NCI-H2029 (cell line): ENCODE measurements at regions not wholly inside any gene's neighbourhood (a gene's known extent, or its start where the extent isn't known, plus 50 kb on each side); places are given as distances from the start of the nearest gene placed in this dataset.

Experiments
- DNase-seq: peaks from one replicate; lab custom pipeline; 2025; lab: John Stamatoyannopoulos, UW

DNA sequence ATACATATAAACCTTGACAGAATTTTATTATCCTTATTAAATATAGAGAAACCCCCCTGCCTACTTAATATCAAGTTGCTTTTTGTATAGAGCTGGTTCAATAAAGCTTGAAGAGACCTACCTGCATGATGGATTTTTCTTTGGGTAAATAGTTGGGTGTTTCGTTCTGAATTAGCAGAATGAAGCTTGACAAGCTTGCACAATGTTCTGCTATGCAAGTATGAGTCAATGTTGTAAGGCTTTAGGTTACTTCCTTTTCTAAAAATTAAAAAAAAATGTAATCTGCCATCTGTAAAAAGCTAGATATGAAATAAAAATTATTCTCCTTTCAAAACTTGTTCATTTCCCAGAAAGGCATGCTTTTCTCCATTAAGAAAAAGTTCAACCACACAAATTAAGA is 1662.6 kb upstream of the SEL1L start:
- no peak for DNase-seq

DNA sequence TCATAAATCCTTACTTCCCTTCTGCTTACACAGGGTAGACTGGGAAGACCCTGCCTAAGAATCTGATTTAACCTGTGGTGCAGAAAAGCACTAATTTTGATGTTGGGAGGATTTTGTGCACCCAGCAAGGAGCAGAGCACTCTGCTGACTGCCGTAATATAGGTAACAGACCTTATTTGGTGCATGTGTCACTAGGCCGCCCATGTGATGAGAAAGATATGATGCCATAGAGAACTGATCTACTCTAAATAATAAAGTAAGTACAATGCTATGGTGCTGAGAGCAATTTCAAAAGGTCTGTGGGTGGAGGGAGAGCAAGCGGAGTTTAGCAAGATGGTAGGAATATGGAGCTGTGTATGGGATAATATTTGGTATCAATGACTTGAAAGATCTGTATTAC is 1663.6 kb upstream of the SEL1L start:
- no peak for DNase-seq

DNA sequence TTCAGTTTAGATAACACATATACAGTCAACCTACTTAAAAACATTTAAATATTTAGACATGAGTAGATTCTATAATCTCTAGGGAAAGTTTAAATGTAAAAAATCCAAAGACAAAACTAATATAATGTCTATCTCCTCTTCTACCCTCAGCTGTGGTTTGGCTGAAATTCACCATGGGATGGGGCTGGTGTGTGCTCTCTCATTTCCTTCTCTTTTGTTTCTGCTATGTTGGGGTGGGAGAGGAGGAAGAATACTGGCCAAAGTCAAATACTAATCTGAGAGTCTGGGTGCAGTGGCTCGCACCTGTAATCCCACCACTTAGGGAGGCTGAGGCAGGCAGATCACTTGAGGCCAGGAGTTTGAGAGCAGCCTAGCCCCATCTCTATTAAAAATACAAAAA is 1673.9 kb upstream of the SEL1L start:
- DNase-seq: no peak

DNA sequence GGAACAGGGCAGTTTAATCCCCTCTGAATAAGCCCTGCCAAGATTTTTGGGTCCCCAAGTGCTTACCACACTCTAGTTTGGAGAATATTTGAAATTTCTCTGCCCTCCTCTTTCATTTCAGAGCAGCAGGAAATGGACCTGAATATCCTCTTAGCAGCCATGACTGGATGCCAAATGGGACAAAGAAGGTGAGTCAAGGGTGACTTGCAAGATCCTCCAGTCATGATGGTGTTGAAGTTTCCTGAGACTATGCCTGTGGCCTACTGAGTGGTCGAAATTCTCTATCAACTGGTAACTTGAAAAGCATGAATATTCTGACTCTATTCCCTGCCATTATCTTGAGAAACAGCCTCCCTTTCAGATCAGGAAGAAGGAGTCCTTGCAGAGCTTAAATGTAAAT is 1674.7 kb upstream of the SEL1L start:
- DNase-seq: no peak

DNA sequence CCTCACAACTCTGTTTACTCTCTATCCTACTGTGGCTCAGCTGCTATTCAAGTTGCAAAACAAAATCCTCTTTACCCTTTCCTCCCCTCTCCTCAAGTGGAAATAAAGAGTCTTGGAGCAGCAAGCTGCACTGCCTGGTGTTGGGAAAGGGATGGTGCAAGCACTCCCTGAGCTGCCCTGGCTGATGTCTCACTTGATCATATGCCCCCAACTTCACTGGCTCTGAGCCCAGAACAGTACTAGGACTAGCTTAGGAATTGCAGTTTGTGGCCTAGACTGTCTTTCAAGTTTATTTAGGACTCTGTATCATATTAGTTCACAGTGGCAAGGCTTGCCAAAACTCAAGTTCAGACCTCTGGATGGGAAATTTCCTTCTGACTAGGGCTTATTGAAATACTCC is 1683.8 kb upstream of the SEL1L start:
- DNase-seq: no peak

DNA sequence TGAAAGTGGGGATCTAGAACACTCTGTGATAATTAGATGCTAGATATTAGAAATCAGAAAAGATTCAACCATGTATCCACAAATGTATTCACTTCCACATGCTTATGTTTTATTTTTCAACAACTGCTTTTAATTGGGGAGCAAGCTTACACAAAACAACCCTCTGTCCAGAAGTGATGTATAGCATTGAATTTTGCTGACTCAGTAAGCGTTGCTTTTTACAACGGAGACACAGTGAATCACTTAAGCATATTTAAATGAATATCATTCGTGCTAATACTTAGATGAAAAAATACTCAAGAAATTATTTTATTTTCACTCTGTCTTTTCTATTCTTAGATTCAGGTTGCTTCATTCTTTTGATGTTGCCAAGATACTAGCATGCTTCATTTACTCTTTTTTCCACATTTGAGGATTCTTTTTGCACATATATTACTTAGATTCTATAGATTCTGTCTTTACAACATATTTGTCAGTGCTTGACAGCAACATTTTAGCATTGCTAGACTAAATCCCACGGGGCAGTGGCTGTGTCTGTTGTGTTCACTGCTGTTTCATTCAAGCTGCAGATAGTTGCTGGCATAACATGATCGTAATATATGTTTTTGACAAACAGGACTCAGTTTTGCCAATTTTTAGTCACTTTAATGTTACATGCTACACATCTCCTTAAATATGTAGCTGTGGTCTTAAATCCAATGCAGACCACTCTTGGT is 1714.4 kb upstream of the SEL1L start:
- DNase-seq: no peak

DNA sequence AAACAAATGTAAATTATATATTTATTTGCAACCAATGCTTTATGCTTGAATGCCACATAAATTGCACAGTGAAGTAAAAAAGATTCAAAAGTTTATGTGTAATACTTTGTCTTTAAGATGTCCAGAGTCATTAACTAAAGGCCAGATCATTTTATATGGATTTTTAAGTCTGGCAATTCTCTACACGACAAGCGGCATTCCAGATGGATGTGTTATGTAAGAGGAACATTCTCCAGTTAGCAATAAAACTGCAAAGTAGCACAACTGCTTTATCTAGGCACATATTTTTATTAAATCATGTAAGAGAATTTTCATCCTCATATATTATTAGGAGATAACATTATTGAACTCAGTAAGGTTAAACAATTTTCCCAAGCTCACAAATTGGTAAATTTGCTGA is 1717.7 kb upstream of the SEL1L start:
- no peak for DNase-seq

DNA sequence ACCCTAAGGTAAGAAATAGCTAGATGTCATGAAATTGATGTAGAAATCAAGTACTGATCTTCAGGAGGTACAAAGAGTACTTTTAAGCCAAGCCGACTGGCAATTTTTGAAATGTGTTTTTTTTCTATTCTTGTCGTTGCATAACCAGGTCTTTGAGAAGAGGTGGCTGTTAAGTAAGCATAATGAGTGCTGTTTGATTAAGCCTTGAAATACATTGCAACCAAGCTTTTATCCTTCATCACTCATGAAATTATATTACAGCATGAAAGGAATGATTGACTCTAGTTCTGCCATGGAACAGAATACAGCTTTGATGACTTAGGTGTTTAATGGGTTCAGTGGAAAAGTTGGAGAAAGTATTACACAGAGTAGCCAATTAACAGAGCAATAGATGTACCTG is 1720.2 kb upstream of the SEL1L start:
- no peak for DNase-seq

DNA sequence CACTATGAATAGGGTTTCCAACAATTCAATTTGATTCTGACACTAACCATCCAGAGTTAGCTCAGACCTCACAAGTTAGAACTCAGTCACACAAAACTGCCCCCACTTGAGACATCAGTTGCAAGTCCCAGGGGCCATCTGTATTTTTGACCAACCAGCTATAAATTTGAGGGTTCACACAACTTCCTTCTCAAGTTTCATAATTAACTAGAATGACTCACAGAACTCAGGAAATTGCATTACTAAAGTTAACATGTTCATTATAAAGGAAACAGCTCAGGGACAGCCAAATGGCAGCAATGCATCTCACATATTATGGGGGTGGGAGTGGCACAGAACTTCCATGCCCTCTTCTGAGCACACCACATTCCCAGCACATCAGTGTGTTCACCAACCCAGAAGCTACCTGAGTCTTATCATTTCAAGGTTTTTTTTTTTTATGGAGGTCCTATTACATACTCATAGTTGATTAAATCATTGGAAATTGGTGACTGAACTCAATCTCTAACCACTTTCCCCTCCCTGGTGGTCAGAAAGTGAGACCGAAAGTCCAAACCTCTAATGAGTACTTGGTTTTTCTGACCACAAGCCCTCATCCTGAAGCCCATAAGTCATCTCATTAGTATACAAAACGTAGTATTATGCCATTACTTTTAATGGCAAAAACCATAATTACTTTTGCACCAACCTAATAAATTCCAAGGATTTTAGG is 1721.5 kb upstream of the SEL1L start:
- DNase-seq: no peak

DNA sequence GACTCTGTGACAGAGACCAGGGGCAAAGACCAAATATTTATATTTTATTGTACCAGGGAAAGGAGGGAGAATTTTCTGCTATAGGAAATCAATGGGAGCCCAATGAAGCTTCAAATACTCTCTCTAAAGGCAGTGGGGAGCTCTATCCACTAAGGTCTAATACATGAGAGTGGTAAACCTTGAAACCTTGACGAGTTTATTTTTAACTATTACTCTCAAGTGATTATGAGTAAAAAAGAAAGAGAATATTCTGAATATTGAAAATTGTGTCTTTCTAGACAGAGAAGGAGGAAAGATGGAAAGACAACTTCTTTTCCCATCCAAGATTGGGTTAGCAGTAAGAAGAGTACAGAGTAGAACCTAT is 1722.1 kb upstream of the SEL1L start:
- no peak for DNase-seq

DNA sequence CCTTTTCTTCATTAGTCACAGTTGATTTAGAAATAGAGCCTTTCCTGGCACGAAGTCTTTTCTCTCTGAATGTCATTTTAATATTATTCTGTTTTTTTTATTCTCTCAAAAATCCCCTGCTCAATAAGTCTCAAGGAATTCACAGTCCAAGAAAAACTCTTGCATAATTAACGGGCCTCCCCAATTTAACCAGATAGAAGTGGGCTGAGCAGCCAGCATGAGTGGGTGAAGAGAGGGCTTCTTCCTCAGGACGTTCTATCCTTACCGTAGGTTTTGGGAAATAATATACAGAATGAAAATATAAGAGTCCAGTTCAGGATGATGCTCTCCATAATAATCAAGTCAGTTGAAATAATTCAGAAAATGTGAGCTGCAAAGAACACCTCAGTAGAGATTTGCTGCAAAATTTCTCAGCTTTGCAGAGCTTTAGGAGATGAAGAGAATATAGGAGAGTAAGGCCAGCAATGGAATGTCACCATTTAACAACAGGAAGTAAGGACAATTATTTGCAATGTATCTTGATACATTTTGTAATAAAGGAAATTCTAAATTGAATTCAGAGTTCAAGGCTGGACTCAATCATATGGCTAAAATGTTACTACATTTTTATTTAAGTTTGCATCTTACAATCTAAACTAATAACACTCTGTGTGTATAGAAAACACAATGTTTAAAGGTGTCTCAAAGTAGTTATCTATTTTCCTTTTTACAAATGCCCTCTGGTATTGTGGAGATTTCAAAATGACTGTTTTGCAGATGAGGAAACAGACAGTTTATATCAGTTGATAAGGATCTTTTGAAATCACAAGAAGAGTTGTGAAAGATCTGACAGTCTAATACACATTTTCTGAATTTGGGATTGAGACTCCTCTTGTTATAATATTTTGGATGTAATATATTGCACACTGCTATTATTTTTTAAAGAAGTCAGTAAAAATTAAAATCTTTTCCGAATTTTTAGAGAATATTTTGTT is 1724.1 kb upstream of the SEL1L start:
- no peak for DNase-seq

DNA sequence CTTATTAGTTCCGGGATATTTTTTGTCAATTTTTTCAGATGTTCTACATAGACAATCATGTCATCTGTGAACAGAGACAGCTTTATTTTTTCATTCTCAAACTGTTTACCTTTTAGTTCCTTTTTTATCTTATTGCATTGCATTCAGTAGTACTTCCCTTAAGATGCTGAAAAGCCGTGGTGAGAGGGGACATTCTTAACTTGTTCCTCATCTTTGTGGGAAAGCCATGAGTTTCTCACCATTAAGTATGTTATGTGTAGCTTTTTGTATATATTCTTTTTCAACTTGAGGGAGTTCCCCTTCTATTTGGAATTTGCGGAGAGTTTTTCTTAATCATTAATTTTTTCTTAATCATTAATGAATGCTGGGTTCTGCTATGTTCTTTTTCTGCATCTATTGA is 1727.1 kb upstream of the SEL1L start:
- DNase-seq: no peak

DNA sequence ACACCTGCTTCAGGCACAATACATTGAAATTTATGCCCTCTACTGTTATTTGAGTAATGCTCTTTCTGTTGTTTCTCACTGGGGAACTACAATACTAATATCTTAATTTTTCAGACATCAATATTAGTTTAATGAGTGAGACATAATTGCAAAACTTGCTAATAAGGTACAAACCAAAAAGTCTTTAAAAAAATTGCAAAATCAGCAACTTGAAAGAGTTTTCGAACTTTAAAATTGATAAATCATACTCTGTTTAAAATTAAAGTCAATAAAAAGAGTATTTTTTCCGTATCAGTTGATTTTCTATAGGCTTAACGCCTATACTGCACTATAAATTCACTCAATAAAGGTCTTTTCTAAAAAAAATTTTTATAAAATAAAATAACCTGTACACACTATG is 1735.9 kb upstream of the SEL1L start:
- DNase-seq: no peak

DNA sequence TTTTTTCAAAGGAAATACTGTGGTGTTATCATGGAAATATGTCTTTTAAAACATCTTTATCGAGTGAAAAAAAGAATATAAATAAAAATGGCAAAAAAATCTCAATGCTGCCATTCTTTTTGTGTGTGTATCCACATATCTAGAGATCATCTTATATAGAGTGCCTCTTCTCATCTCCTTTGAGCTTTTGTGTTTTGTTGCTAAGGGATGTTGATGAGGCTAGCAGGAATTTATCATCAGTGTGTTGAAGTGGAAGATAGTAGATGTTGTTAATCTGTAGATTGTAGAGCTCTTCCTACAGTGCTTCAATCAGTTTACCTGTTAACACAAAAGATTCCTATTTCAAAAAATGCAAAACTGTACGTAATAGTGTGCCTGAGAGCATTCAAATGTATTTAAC is 1738.0 kb upstream of the SEL1L start:
- DNase-seq: no peak

DNA sequence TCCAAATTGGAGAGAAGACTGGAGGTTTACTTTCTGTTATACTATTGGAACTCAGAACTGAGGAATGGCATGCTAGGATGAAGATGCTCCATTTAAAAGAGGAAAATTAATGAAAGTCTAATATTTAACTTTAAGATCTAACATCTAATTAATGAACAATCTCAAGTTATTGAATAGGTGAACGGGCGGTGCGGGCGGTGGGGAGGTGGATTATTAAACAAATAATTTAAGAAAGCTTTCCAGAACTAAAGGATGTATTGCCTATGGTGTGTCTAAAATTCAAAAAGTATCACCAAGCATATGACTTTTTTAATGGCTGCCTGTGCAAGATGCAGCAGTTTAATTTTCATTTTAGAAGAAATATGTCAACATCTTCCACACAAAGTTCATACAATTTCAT is 1747.1 kb upstream of the SEL1L start:
- no peak for DNase-seq

DNA sequence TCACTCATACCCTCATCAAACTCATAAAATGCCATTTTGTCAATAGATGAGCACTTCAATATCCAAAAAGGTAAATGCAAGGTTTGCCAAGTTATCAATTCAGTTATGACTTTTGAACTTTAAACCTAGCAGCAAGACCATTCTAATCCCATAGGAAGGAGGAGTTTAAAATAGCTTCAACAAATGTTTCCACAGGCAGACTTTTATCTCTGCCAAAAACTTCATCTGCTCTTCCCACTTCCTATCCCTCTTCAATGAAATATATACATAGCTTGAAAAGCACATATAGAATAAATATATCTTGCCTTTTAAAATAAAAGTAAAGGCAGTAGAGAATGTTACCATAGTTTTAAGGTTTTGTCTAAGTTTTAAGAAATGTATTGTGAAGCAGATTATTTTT is 1749.1 kb upstream of the SEL1L start:
- DNase-seq: no peak

DNA sequence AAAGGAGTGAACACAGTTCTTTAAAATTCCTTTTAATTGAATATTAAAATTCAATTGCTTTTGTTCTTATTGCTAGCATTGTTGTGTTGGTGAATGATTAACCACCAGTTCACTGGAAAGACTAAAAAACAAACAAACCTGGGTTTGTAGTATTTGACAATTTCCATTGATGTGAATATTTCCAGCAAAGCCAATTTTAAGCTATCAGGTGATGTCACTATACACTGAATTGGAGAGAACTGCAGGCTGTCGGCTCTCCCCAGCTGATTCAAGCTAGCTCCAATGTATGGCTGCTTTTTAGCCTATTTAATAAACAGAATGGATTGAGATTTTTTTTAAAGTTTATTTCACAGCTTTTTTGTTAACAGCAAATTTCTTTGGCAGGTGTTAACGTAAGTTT is 1753.6 kb upstream of the SEL1L start:
- no peak for DNase-seq

DNA sequence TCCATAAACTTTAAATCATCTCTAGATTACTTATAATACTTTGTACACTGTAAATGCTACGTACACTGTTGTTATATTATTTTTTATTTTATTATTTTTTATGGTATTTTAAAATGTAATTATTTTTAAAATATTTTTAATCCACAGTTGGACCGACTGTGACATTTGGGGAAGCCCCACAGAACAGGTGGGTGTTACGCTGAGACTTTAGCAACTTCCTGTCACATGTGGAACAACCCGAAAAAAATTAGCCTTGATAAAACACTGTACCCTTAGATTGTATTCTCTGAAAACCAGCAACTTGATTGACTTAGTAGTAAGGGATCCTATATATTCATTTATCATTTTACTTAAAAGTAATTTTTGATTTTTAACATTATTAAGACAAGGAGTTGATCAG is 1755.7 kb upstream of the SEL1L start:
- DNase-seq: no peak

DNA sequence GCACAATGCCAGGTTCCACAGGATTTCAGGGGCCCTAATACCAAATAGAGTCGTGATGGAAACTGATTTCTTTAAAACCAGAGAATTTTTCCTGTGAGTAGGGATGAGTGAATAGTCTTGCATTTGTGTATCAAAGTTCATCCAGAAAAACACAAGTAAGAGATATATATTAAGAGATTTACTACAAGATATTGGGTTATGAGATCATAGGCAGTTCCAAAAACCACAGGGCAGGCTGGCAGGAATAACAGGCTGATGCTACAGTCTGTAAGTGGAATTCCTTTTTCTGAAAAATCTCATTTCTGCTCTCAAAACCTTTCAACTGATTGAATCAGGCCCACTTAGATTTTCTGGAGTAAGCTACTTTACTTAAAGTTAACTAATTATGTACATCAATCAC is 1756.2 kb upstream of the SEL1L start:
- DNase-seq: no peak

DNA sequence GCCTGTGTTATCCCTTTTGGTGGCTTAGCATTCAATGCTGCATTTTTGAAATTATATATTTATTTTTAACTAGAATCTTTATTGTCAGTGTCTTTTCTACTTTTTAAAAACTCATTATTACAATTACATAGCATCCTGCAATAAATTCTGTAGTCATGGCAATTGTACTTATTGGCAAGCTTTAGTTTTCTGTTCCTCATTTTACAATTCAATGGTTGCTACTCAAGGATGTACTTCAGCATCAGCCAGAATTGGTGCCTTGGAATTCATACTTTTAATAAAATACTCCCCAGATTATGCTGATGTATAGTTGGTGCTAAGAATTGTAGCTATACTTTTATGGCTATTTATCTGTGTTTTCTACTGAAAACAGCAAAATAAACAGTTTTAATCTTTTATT is 1756.8 kb upstream of the SEL1L start:
- DNase-seq: no peak

DNA sequence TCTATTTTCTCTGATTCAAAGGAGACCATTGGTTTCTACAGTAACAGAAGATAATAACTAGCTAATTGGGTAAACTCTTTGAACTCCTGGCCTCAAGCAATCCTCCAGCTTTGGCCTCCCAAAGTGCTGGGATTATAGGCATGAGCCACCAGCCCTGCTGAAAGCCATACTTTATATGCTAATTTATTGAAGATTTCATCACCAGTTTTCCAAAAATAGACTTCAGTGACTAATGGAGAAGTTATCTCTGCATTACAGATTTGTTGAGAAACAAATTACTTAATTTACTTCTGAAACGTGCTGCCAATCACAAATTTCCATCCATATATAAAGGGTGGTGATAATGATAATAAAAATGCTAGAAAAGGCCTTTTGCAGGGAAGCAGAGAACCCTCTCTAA is 1758.1 kb upstream of the SEL1L start:
- no peak for DNase-seq

DNA sequence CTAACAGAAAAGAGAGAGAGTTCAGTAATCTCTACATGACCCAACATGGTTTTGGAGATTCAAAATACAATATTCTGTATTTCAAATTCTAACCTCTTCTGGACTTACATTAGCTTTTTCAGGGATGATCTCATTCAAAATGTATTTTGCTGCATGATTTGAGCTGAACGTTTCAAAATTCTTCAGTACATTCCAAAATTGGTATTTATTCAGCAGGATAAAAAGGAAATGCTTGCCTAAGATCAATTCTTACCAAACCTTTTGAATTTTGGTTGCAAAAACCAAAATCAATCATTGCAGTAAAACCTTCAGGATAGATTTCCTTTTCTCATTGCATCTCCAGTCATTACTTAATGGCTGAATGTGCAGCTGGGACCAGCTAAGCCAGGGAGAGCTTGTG is 1761.3 kb upstream of the SEL1L start:
- DNase-seq: no peak

DNA sequence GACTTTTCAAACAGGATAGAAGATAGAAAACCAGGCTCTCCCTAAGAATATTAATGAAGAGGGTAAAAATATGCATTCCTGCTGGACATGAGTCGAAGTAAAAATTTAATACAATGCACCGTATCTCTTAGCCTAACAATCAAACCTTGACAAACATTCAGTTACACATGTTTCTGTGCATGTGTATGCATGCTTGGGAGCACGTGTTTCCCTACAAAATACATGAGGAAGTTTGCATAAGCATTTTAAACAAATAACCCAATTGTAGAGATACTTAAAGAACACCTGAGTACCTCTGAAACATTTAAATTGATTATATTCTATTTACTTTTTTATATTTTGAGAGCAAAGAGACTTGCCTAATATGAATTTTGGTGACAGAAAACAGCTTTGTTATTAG is 1763.7 kb upstream of the SEL1L start:
- DNase-seq: no peak
